ENCODE measurements at regions not wholly inside any gene's neighbourhood (a gene's known extent, or its start where the extent isn't known, plus 50 kb on each side); places are given as distances from the start of the nearest gene placed in this dataset.

DNA sequence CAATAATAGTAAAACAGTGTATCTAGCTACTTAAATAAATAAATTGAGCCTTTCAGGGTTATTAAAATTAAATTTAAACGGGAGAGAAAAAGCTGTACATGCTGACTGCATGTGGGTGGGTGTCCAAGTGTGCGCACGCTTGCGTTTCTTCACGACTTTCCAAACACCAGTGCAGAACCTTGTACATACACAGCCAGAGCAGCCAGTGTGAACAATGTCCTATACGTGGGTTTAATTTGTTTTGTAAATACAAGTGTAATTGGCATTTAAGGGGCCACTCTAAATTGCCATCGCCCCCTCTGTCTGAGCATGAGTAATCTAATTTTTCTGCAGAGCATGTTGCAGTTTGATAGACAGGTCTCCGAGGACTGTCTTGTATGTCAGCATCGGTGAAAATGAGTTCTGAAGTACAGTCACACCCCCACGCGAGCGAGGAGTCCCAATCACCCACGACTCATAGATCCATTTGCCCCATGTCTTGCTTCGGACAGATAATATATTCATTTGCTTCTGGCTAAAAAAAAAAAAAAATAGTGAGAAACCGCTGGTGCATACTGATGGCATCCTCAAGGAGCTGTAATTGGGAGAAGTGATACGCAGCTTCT lies 121.8 kb upstream of the ARRDC4 start:
- H3K27ac ChIP-seq (ENCODE audit: low read depth in 1 of 2, low read length in 1 of 2), result no peak overlapping the region
- no peak for ATAC-seq (ENCODE audit: insufficient read depth, low FRiP score)
- H3K9ac ChIP-seq (ENCODE audit: insufficient read depth in 1 of 2, low read length in 2 of 2), result no peak overlapping the region
- H3K4me1 ChIP-seq (ENCODE audit: control insufficient read depth in 5 of 5, insufficient read depth in 5 of 5, low read length in 5 of 5), result no peaks in the 10 kb centered on the region
- TF ChIP-seq, protein P1, sequence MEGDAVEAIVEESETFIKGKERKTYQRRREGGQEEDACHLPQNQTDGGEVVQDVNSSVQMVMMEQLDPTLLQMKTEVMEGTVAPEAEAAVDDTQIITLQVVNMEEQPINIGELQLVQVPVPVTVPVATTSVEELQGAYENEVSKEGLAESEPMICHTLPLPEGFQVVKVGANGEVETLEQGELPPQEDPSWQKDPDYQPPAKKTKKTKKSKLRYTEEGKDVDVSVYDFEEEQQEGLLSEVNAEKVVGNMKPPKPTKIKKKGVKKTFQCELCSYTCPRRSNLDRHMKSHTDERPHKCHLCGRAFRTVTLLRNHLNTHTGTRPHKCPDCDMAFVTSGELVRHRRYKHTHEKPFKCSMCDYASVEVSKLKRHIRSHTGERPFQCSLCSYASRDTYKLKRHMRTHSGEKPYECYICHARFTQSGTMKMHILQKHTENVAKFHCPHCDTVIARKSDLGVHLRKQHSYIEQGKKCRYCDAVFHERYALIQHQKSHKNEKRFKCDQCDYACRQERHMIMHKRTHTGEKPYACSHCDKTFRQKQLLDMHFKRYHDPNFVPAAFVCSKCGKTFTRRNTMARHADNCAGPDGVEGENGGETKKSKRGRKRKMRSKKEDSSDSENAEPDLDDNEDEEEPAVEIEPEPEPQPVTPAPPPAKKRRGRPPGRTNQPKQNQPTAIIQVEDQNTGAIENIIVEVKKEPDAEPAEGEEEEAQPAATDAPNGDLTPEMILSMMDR (IDR thresholded peaks at IDR 0.05; ENCODE audit: control extremely low read depth, extremely low read depth), result no peak
- 87 to 91% methylated on average over 16 of the region's 16 CpGs for WGBS, 2 donors
- H3K4me3 ChIP-seq, result no peak overlapping the region
- no peaks in the 10 kb centered on the region for H3K27me3 ChIP-seq (ENCODE audit: control insufficient read depth in 3 of 3, insufficient read depth in 3 of 3, low read length in 2 of 3)
- no peak for DNase-seq
- H3K9me3 ChIP-seq (ENCODE audit: control insufficient read depth in 4 of 4, insufficient read depth in 3 of 4, low read length in 3 of 4), result peaks cover 0 to 4% (median 0%) of the 10 kb centered on the region in 4 donors
- H3K36me3 ChIP-seq (ENCODE audit: control insufficient read depth in 4 of 4, insufficient read depth in 4 of 4, low read length in 4 of 4), result no peaks in the 10 kb centered on the region

DNA sequence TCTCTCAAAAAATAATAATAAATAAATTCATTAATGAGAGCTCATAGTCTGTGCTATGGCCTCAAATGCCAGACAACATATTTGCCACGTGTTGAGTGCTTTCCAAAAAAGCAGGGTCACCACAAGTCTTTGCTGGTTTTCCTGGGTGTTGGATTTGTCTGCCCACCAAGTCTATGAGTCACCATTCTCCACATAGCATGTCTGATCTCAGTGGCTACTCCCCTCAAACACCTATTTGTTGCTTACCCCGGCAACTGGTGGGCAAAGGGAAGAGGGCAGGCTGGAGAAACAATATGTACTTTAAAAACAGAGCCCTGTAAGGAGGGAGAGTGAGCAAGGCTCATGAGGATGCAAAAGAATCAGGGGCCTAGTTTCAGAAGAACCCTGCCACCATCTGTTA lies 120.0 kb upstream of the ARRDC4 start:
- H3K27me3 ChIP-seq (ENCODE audit: control insufficient read depth in 3 of 3, insufficient read depth in 3 of 3, low read length in 2 of 3), result no peaks in the 10 kb centered on the region
- H3K9ac ChIP-seq (ENCODE audit: insufficient read depth in 1 of 2, low read length in 2 of 2), result no peak overlapping the region
- DNase-seq (no peak), ATAC-seq (ENCODE audit: insufficient read depth, low FRiP score) (no peak)
- H3K36me3 ChIP-seq (ENCODE audit: control insufficient read depth in 4 of 4, insufficient read depth in 4 of 4, low read length in 4 of 4), result no peaks in the 10 kb centered on the region
- H3K4me1 ChIP-seq (ENCODE audit: control insufficient read depth in 5 of 5, insufficient read depth in 5 of 5, low read length in 5 of 5), result no peaks in the 10 kb centered on the region
- no peaks in the 10 kb centered on the region for H3K9me3 ChIP-seq (ENCODE audit: control insufficient read depth in 4 of 4, insufficient read depth in 3 of 4, low read length in 3 of 4)
- no peak overlapping the region for H3K4me3 ChIP-seq
- WGBS, 2 donors, result 50 to 82% methylated on average over 2 of the region's 2 CpGs
- TF ChIP-seq, protein P1 (IDR thresholded peaks at IDR 0.05; ENCODE audit: control extremely low read depth, extremely low read depth), result no peak
- no peak overlapping the region for H3K27ac ChIP-seq (ENCODE audit: low read depth in 1 of 2, low read length in 1 of 2)

DNA sequence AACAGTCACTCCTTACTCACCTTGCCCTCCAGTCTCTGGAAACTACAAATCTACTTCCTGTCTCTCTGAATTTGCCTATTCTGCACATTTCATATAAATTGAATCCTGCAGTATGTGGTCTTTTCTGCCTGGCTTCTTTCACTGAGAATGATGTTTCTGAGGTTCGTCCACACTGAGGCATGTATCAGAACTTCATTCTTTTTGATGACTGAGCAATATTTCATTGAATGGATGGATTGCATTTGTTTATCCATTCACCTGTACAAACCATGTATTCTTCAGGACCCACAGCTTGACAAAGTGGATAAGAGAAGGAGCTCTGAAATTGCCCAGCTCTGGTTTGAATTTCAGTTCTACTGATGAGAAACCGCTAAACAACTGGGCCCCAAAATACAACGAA lies 118.9 kb upstream of the ARRDC4 start:
- no peaks in the 10 kb centered on the region for H3K9me3 ChIP-seq (ENCODE audit: control insufficient read depth in 4 of 4, insufficient read depth in 3 of 4, low read length in 3 of 4)
- H3K36me3 ChIP-seq (ENCODE audit: control insufficient read depth in 4 of 4, insufficient read depth in 4 of 4, low read length in 4 of 4), result no peaks in the 10 kb centered on the region
- ATAC-seq (ENCODE audit: insufficient read depth, low FRiP score) (no peak), DNase-seq (no peak)
- 92 to 96% methylated on average over 3 of the region's 3 CpGs for WGBS, 2 donors
- TF ChIP-seq, protein P1 (IDR thresholded peaks at IDR 0.05; ENCODE audit: control extremely low read depth, extremely low read depth), result no peak
- H3K4me1 ChIP-seq (ENCODE audit: control insufficient read depth in 5 of 5, insufficient read depth in 5 of 5, low read length in 5 of 5), result no peaks in the 10 kb centered on the region
- H3K27me3 ChIP-seq (ENCODE audit: control insufficient read depth in 3 of 3, insufficient read depth in 3 of 3, low read length in 2 of 3), result no peaks in the 10 kb centered on the region
- no peak overlapping the region for H3K27ac ChIP-seq (ENCODE audit: low read depth in 1 of 2, low read length in 1 of 2)
- no peak overlapping the region for H3K4me3 ChIP-seq
- no peak overlapping the region for H3K9ac ChIP-seq (ENCODE audit: insufficient read depth in 1 of 2, low read length in 2 of 2)

DNA sequence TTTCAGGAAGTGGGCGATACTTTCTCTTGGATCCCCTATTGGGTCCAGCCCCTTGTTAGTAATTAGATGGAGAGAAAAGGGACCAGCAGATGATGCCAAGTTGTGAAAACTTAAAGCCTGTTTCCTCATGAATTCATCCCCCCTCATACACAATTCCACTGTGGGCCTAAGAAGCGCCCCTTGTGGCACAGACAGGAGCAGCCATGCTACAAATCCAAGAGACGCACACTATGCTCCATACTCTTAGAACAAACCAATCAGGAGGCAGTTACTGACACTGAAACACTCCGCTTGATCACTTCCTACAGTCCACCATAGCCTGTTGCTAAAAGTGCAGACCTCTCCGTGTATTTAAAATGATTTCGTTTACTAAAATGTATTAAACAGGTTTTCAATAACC lies 111.3 kb upstream of the ARRDC4 start:
- 84 to 85% methylated on average over 6 of the region's 6 CpGs for WGBS, 2 donors
- H3K9ac ChIP-seq (ENCODE audit: insufficient read depth in 1 of 2, low read length in 2 of 2), result no peak overlapping the region
- no peaks in the 10 kb centered on the region for H3K9me3 ChIP-seq (ENCODE audit: control insufficient read depth in 4 of 4, insufficient read depth in 3 of 4, low read length in 3 of 4)
- no peaks in the 10 kb centered on the region for H3K27me3 ChIP-seq (ENCODE audit: control insufficient read depth in 3 of 3, insufficient read depth in 3 of 3, low read length in 2 of 3)
- ATAC-seq (ENCODE audit: insufficient read depth, low FRiP score) (no peak), DNase-seq (no peak)
- TF ChIP-seq, protein P1 (IDR thresholded peaks at IDR 0.05; ENCODE audit: control extremely low read depth, extremely low read depth), result no peak
- no peak overlapping the region for H3K4me3 ChIP-seq
- no peaks in the 10 kb centered on the region for H3K4me1 ChIP-seq (ENCODE audit: control insufficient read depth in 5 of 5, insufficient read depth in 5 of 5, low read length in 5 of 5)
- H3K27ac ChIP-seq (ENCODE audit: low read depth in 1 of 2, low read length in 1 of 2), result no peak overlapping the region
- H3K36me3 ChIP-seq (ENCODE audit: control insufficient read depth in 4 of 4, insufficient read depth in 4 of 4, low read length in 4 of 4), result no peaks in the 10 kb centered on the region

Data from lung (tissue), 11 donors.